GM12878 (cell line): ENCODE measurements at regions not wholly inside any gene's neighbourhood (a gene's known extent, or its start where the extent isn't known, plus 50 kb on each side); places are given as distances from the start of the nearest gene placed in this dataset.

Source experiments
- ATAC-seq: fragments of 200-7000 bp; cut with Tn5 transposase; 3 replicates; pipeline ENCODE4 v1.9.1; 2020; ENCODE audit warnings: mild to moderate bottlenecking, moderate library complexity
- BruUV-seq: library from RNA; stranded (reverse); fragments of 400-500 nt; replicated peaks from 2 replicates; lab custom pipeline; 2021; lab: Mats Ljungman, UMichigan
- CTCF ChIA-PET: fragments of 300-600 bp; sonication (Branson Sonifier 250); formaldehyde crosslinking; extraction: SDS; loops from one replicate; lab custom pipeline; 2021; ENCODE audit warnings: inconsistent platforms; lab: Yijun Ruan, JAX
- POLR2A ChIA-PET: fragments of 350-600 bp; formaldehyde crosslinking; extraction: SDS; loops from one replicate; lab custom pipeline; 2021; ENCODE audit warnings: inconsistent platforms; lab: Charles Lee
- RAD21 ChIA-PET: fragments of 300-600 bp; sonication (Branson Sonifier 250); formaldehyde crosslinking; loops from one replicate; lab custom pipeline; 2023; ENCODE audit warnings: antibody characterized with exemption; ENCODE audit not compliant: unreplicated experiment; lab: Charles Lee
- SMC1A ChIA-PET: fragments of 300-600 bp; sonication (Branson Sonifier 250); formaldehyde crosslinking; loops from one replicate; lab custom pipeline; 2023; ENCODE audit not compliant: unreplicated experiment, uncharacterized antibody; lab: Charles Lee
- DNase-seq: peaks from one replicate; pipeline ENCODE4 v3.0.0-alpha.2; 2011; ENCODE audit warnings: low read depth, low spot score
- FAIRE-seq: peaks from 3 replicates; lab custom pipeline; 2011; peaks lifted over from hg19 to GRCh38; lab: Jason Lieb, UNC
- H2AFZ ChIP-seq: 2 replicates; pipeline ENCODE4 v1.6.0; 2011; ENCODE audit warnings: low read depth, low read length, control low read depth; ENCODE audit not compliant: control insufficient read depth
- H3K27ac ChIP-seq: 2 replicates; pipeline ENCODE4 v1.5.1; 2011; ENCODE audit warnings: control low read depth; ENCODE audit not compliant: control insufficient read depth, insufficient read depth
- H3K27me3 ChIP-seq, 2 experiments: replicated peaks in 1 of 2; 2 replicates each; pipeline versions ENCODE4 v1.6.0 to v1.6.1; 2011; ENCODE audit warnings: low read length in 1 of 2; ENCODE audit not compliant: control insufficient read depth in 2 of 2, insufficient read depth in 2 of 2
- H3K36me3 ChIP-seq, 2 experiments: 2 replicates each; pipeline ENCODE4 v1.5.1; 2011; ENCODE audit warnings: low read length in 1 of 2; ENCODE audit not compliant: control insufficient read depth in 2 of 2, insufficient read depth in 2 of 2
- H3K4me1 ChIP-seq: 2 replicates; pipeline ENCODE4 v1.6.1; 2011; ENCODE audit warnings: mild to moderate bottlenecking, low read length, moderate library complexity, mixed read lengths; ENCODE audit not compliant: control insufficient read depth, insufficient read depth
- H3K4me2 ChIP-seq: 2 replicates; pipeline ENCODE4 v1.6.0; 2011; ENCODE audit warnings: control low read depth; ENCODE audit not compliant: control insufficient read depth, insufficient read depth
- H3K4me3 ChIP-seq: fragments of 200-600 bp; sonication (generic); 2 replicates; pipeline ENCODE4 v1.5.1; 2016
- H3K79me2 ChIP-seq: 2 replicates; pipeline ENCODE4 v1.6.0; 2011; ENCODE audit warnings: low read length; ENCODE audit not compliant: control insufficient read depth, insufficient read depth
- H3K9ac ChIP-seq: 2 replicates; pipeline ENCODE4 v1.8.0; 2011; ENCODE audit warnings: low read length, control low read depth, mixed read lengths; ENCODE audit not compliant: control insufficient read depth, insufficient read depth
- H3K9me3 ChIP-seq: replicated peaks from 3 replicates; pipeline ENCODE4 v1.5.1; 2011; ENCODE audit warnings: mild to moderate bottlenecking, low read length; ENCODE audit not compliant: control insufficient read depth, insufficient read depth
- H4K20me1 ChIP-seq: 2 replicates; pipeline ENCODE4 v1.6.0; 2011; ENCODE audit not compliant: control insufficient read depth, insufficient read depth
- ASH2L ChIP-seq: fragments of 300-600, 200-600 bp; sonication (generic); IDR thresholded peaks from 2 replicates; pipeline ENCODE4 v1.6.1; 2017; ENCODE audit warnings: low read depth, mild to moderate bottlenecking, borderline replicate concordance
- CBX3 ChIP-seq: fragments of 200-600 bp; sonication (generic); IDR thresholded peaks from 2 replicates; pipeline ENCODE4 v1.6.1; 2016; ENCODE audit warnings: low read depth, borderline replicate concordance
- CREB1 ChIP-seq: IDR thresholded peaks from 2 replicates; pipeline ENCODE4 v1.6.1; 2012; ENCODE audit warnings: low read depth, mild to moderate bottlenecking, inconsistent platforms
- MXI1 ChIP-seq: fragments of 150-350 bp; IDR thresholded peaks from 2 replicates; pipeline ENCODE4 v1.6.1; 2011; ENCODE audit warnings: low read depth, mild to moderate bottlenecking, inconsistent platforms, low read length, improper control_type of control experiment
- POLR2AphosphoS5 ChIP-seq: IDR thresholded peaks from 2 replicates; pipeline ENCODE4 v1.6.1; 2011; ENCODE audit warnings: mild to moderate bottlenecking, low read length, inconsistent platforms
- RCOR1 ChIP-seq: conservative IDR thresholded peaks from 2 replicates; pipeline ENCODE4 v1.6.1; 2012; ENCODE audit warnings: low read depth, low read length, improper control_type of control experiment
- RUNX3 ChIP-seq: IDR thresholded peaks from 2 replicates; pipeline ENCODE4 v1.6.1; 2012; ENCODE audit warnings: low read length, inconsistent platforms
- SIN3A ChIP-seq: IDR thresholded peaks from 2 replicates; pipeline ENCODE4 v1.6.1; 2012; ENCODE audit warnings: low read depth, low read length, improper control_type of control experiment
- SRF ChIP-seq, 2 experiments: IDR thresholded peaks; 2 replicates each; pipeline ENCODE4 v1.6.1; 2011; ENCODE audit warnings: low read depth in 2 of 2, low read length in 2 of 2, mild to moderate bottlenecking in 1 of 2, moderate library complexity in 1 of 2
- ZNF217 ChIP-seq: fragments of 450-650 bp; IDR thresholded peaks from 2 replicates; pipeline ENCODE4 v1.6.1; 2017; ENCODE audit warnings: antibody characterized with exemption, mild to moderate bottlenecking
- ZNF274 ChIP-seq: IDR thresholded peaks from one replicate; pipeline ENCODE4 v1.8.0; 2011; ENCODE audit not compliant: insufficient read length, insufficient read depth
- ZSCAN29 ChIP-seq: fragments of 450-650 bp; IDR thresholded peaks from 2 replicates; pipeline ENCODE4 v1.6.1; 2017; ENCODE audit warnings: mild to moderate bottlenecking, moderate library complexity
- WGBS: methylation state at CpG from one replicate; pipeline ENCODE4 v1.1.6; 2016; ENCODE audit warnings: low lambda C conversion rate; ENCODE audit not compliant: insufficient replicate concordance, insufficient coverage; ENCODE audit errors: missing lambda C conversion rate; 5-methylcytosine and 5-hydroxymethylcytosine counted together
- in situ Hi-C: fragments of 300-500 bp; cut with MboI; formaldehyde crosslinking; loops from 9 replicates; pipeline ENCODE4 v1.14.3; 2018; ENCODE audit warnings: mixed read lengths
- intact Hi-C: fragments of 100-400 bp; cut with micrococcal nuclease; formaldehyde crosslinking; loops from one replicate; pipeline ENCODE4 v1.14.2; 2022; ENCODE audit not compliant: unreplicated experiment
- TF ChIP-seq, protein P1 (sequence below): fragments of 450-650 bp; IDR thresholded peaks from 2 replicates; pipeline ENCODE4 v1.6.1; 2017; ENCODE audit warnings: low read depth, mild to moderate bottlenecking, moderate library complexity
- TF ChIP-seq, protein P2 (sequence below): fragments of 150-350 bp; IDR thresholded peaks from 2 replicates; pipeline ENCODE4 v1.6.1; 2014; ENCODE audit warnings: mild to moderate bottlenecking, low read depth, low read length
- TF ChIP-seq, protein P3 (sequence below): IDR thresholded peaks from 2 replicates; pipeline ENCODE4 v1.6.1; 2012; ENCODE audit warnings: low read length, inconsistent platforms

- no TSS peak for BruUV-seq
- Histone ChIP-seq H3K9me3 (no peaks in the 10 kb centered on the region), H2AFZ (no peak overlapping the region), H3K36me3 (no peaks in the 10 kb centered on the region), H3K79me2 (no peaks in the 10 kb centered on the region), H4K20me1 (no peaks in the 10 kb centered on the region), H3K4me2 (no peak overlapping the region), H3K27me3 (peaks cover 0 to 1% of the 10 kb centered on the region in 2 experiments; a peak in 2 of 4 replicates), H3K4me3 (no peak overlapping the region), H3K27ac (no peak overlapping the region), H3K9ac (no peak overlapping the region), H3K4me1 (no peaks in the 10 kb centered on the region; the same call in 1 of the 2 replicates)
- POLR2A ChIA-PET, result no interaction called here
- intact Hi-C loops (no loop called here), in situ Hi-C loops (no loop called here)
- RAD21 ChIA-PET, result no interaction called here
- TF ChIP-seq CREB1, result no peak
- no peak for TF ChIP-seq RCOR1
- TF ChIP-seq POLR2AphosphoS5, result no peak
- TF ChIP-seq, protein P1, sequence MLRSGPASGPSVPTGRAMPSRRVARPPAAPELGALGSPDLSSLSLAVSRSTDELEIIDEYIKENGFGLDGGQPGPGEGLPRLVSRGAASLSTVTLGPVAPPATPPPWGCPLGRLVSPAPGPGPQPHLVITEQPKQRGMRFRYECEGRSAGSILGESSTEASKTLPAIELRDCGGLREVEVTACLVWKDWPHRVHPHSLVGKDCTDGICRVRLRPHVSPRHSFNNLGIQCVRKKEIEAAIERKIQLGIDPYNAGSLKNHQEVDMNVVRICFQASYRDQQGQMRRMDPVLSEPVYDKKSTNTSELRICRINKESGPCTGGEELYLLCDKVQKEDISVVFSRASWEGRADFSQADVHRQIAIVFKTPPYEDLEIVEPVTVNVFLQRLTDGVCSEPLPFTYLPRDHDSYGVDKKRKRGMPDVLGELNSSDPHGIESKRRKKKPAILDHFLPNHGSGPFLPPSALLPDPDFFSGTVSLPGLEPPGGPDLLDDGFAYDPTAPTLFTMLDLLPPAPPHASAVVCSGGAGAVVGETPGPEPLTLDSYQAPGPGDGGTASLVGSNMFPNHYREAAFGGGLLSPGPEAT, result no peak
- no peak for TF ChIP-seq CBX3
- TF ChIP-seq ZNF217, result no peak
- TF ChIP-seq, protein P2, sequence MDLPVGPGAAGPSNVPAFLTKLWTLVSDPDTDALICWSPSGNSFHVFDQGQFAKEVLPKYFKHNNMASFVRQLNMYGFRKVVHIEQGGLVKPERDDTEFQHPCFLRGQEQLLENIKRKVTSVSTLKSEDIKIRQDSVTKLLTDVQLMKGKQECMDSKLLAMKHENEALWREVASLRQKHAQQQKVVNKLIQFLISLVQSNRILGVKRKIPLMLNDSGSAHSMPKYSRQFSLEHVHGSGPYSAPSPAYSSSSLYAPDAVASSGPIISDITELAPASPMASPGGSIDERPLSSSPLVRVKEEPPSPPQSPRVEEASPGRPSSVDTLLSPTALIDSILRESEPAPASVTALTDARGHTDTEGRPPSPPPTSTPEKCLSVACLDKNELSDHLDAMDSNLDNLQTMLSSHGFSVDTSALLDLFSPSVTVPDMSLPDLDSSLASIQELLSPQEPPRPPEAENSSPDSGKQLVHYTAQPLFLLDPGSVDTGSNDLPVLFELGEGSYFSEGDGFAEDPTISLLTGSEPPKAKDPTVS, result no peak
- no peak for TF ChIP-seq SIN3A
- TF ChIP-seq ASH2L, result no peak
- TF ChIP-seq ZSCAN29, result no peak
- TF ChIP-seq, protein P3, sequence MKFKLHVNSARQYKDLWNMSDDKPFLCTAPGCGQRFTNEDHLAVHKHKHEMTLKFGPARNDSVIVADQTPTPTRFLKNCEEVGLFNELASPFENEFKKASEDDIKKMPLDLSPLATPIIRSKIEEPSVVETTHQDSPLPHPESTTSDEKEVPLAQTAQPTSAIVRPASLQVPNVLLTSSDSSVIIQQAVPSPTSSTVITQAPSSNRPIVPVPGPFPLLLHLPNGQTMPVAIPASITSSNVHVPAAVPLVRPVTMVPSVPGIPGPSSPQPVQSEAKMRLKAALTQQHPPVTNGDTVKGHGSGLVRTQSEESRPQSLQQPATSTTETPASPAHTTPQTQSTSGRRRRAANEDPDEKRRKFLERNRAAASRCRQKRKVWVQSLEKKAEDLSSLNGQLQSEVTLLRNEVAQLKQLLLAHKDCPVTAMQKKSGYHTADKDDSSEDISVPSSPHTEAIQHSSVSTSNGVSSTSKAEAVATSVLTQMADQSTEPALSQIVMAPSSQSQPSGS, result no peak
- no peak for TF ChIP-seq RUNX3
- TF ChIP-seq MXI1, result no peak
- no peak for TF ChIP-seq ZNF274
- TF ChIP-seq SRF (IDR thresholded peaks at IDR 0.05; ENCODE audit: low read depth in 2 of 2, low read length in 2 of 2), result no peak
- CTCF ChIA-PET, result interaction anchor here (0.9 to 1.1 kb wide), 3 partner anchors 14 to 480 kb away, joined by 3 read pairs; no protein-coding TSS in a partner anchor
- ATAC-seq, result no peak
- no peak for FAIRE-seq
- 17% methylated on average over 3 of the region's 3 CpGs for WGBS
- SMC1A ChIA-PET, result interaction anchor here (0.6 to 1.5 kb wide), 4 partner anchors 8 to 126 kb away, joined by 3 to 4 read pairs (median 4); no protein-coding TSS in a partner anchor
- DNase-seq, result no peak
Measured at GRCh38 chr4:38195486-38195885, 235.3 kb downstream of the PTTG2 start.
